GM19035 (cell line): ENCODE measurements at regions not wholly inside any gene's neighbourhood (a gene's known extent, or its start where the extent isn't known, plus 50 kb on each side); places are given as distances from the start of the nearest gene placed in this dataset.

Experiments
- ATAC-seq: cut with Tn5 transposase; IDR thresholded peaks from one replicate; pipeline ENCODE4 v1.9.1; 2021; ENCODE audit not compliant: unreplicated experiment

DNA sequence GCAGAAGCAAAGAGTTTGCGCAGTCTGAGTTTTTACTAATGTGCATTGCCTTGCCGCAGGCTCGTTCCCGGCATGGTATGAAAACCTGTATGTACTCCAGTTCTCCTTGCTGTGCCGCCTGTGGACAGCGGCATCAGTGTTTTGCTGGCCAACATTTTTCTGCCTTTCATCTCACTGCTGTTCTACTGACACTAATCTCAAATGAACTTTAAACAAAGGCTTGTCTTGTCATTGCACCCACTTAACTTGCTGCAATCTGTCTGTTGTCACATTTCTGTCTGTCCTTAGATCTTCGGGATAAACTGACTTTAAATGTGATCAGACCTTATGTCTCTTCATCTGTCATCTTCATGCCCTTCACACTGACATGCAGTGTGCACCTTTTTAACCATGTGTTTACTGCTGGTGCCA is 71.7 kb upstream of the ZNRF2 start:
- ATAC-seq: no peak

GRCh38 chr7:30213637-30214036 is 70.8 kb upstream of the ZNRF2 start:
- no peak for ATAC-seq

- peak; percentile 69 for ATAC-seq
Observed at GRCh38 chr7:30214651-30215137, 69.7 kb upstream of the ZNRF2 start.

GRCh38 chr7:30221764-30222163 is 62.6 kb upstream of the ZNRF2 start:
- no peak for ATAC-seq

- ATAC-seq: no peak
Observed at GRCh38 chr7:30222515-30223215, 61.7 kb upstream of the ZNRF2 start.

DNA sequence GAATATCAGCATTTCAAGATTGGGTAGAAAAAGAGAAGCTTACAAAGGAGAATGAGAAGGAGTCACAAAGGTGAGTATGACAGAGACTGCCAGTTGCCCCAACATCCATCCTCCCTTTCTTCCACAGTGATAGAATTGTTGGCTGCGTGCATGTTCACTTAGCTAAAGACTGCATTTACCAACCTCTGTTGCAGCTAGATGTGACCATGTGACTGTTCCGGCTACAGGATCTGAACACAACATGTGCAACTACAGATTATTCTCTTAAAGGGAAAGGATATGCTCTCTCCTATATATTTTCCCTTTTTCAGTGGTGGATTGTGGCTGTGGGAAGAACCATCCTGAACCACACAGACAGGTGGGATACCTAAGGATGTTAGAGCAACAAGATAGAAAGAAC is 60.5 kb upstream of the ZNRF2 start:
- ATAC-seq: no peak

GRCh38 chr7:30224511-30225062 is 59.8 kb upstream of the ZNRF2 start:
- no peak for ATAC-seq

DNA sequence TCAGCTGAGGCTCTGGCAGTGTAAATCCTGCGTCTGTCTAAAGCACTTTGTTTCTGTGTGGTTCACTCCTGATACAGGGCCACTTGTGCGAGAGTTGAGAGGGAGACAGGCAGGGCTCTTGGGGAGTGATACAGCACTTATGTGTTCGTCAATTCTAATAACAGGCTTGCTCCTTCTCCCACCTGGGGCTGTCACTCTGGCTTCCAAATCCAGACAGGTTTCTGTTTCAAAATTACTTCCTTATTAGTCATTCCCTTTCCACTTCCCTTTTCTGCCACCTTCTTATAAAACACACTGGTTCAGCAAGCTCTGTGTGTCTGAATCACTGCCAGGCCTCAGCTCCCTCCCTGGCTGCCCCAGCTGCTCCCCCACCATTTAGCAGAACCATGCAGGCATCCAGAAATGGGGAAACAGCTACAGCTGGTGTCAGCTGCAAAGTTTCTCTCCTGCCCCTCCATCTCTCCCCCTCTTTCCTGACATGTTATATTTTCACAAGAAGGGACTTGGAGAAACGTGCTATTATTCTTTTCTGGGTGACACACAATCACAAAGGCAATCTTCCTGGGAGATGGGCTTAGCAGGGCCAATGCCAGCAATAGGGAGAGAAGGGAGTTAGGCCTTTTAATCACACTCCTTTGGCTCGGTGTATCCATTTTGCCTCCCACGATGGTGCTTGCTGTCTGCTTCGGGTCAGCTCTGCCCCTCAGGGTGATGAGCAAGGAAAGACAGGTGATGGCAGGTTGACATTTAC is 58.4 kb upstream of the ZNRF2 start:
- ATAC-seq: peak; percentile 65

DNA sequence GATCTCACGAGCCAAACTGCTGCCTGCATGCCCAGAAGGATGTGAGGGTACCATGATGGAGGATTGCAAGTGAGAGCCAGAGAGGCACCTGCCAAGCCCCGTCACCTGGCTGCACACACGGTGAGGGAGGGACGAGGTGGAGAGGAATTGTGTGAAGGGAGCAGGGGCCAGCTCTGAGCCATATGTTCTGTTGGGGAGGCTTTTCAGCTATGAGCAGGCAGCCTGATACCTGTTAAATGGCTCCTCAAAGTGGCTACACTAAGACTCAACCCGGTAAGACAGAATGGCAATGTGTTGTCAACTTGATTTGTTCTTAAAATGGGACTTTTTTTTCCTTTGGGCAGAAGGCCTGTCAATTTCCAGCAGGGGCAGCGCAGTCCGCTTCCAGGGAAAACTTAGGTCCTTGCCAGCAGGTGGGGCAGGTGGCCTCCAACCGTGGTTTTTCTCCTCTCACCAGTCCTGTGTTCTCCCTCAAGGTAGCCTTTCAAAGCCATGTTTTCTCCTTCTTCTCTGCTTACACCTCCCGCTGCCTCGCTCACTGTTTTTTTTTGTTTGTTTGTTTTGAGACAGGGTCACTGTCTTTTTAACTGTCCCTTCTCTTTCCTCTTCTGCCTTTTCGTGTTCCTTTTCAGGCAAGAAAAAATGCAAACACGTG is 57.7 kb upstream of the ZNRF2 start:
- no peak for ATAC-seq

DNA sequence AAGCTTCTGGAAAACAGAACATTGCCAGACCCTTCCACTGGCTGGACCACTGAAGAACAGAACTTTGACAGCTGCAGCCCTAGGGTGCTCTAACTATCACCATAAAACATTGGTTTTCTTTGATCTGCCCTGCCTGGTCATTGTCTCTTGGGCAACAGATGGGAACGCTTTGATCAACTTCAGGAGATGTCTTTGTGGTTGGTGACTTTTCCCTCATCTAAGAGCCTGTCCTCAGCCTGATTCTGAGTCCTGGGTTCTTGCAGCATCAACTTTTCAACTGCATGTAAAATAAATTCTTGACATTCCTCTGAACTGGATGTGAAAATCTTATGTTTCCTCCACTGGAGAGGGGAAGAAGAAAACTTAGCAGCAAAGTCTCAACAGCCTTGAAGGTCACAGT is 53.1 kb upstream of the ZNRF2 start:
- no peak for ATAC-seq

DNA sequence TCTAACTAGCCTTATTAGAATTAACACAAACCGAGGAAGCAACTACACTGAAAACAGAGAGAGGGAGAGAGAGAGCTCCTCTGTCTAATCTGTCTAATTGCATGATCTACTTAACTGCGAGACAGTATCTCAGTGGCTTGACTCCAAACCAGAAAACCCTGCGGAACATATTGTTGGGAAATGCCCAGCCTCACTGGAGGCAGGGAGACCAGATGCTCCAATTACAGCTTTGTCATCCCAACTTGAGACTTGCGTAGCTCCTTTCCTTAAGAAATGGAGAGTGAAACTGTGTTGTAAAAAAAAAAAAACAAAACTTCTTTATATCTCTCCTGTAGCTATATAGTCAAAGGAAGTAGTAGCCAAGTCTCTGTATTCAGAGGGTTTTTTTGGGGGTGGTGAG is 52.0 kb upstream of the ZNRF2 start:
- ATAC-seq: no peak
